HTR-8/SVneo (cell line): ENCODE measurements at regions not wholly inside any gene's neighbourhood (a gene's known extent, or its start where the extent isn't known, plus 50 kb on each side); places are given as distances from the start of the nearest gene placed in this dataset.
"Not testable (repeated sequence)": the region's sequence is repeated elsewhere in the genome, so short reads cannot be mapped to it uniquely, and the experiment has no call there.

Experiments
- DNase-seq: peaks from one replicate; pipeline ENCODE4 v3.0.0; 2011; ENCODE audit warnings: low spot score, mixed read lengths; ENCODE audit not compliant: insufficient read length
- FAIRE-seq: peaks from 2 replicates; lab custom pipeline; 2011; peaks lifted over from hg19 to GRCh38; lab: Jason Lieb, UNC

DNA sequence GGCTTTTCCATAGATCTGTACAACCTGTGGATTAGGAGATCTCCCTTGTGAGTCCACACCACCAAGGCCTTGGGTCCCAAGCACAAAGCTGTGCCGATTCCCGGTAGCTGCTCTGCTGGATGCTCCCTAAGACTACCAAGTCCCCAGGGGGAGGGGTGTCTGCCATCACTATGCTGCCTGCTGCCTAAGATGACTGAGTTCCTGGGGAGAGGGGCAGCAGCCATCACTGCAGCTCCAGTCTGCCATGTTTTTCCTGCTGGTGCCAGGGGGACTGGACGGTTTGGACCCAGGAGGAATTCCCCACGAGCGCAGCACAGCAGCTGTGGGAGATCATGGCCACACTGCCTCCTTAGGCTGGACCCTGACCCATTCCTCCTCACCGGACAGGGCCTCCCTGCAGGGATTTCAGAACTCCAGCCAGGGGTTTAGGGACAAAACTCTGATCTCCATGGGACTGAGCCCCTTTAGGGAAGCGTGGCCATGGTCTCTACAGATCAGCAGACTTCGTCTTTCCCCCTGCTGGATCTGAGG lies 1049.8 kb downstream of the SORCS1 start:
- DNase-seq (no peak), FAIRE-seq (no peak)

DNA sequence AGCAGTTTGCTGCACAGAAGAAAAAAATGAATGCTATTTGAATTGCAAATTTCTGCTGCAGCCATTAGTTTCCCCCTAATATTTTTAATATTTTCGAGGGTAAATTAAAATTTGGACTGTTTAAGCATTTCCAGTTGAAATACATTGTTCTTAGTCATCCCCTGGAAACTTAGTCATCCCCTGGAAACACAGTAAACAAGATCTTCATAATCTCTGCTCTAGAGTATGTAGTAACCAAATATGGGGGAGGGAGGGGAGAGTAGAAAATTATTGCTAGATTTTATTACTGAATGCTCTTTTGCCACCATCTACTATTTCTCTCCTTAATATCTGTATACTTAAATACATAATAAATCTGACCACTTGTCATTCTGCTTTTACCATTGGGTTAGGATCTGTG lies 1053.3 kb downstream of the SORCS1 start:
- no peak for FAIRE-seq
- DNase-seq, result no peak

DNA sequence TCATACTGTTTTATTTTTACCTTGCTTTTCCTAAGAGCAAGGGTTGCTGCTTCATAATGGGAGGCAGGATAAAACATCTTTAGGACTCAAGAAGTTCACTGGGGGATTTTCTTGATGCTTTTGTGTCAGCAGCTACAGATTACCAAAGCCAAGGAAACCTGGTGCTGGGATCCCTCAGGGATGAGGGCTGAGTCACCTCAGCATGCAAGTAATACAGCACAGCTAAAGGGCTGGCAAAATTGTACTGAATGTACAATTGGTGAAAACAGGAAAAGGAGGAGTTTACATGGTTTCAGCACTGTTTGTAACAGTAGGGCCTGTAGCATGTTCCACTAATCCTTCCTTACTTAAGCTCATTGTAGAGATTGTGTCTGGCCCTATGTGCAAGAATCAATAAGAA lies 1056.8 kb downstream of the SORCS1 start:
- FAIRE-seq (no peak), DNase-seq (no peak)

DNA sequence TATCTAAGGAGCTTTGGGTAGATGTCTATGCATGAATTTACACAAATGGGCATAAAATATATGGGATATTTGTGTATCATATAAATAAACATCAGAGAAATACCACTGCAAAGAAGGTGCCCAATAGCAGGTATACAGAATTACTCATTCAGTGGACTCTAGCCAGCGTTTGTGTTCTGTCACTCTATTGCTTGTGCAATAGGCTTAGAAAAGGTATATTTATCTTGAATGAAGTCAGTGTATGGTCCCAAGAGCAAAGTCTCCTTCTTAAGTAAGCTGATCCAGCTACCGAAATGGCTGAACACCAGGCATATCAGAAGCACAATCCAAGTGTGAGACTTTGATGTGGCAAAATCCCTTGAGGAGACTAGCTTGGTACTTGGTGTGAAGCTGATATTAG lies 1058.4 kb downstream of the SORCS1 start:
- no peak for FAIRE-seq
- DNase-seq, result no peak

DNA sequence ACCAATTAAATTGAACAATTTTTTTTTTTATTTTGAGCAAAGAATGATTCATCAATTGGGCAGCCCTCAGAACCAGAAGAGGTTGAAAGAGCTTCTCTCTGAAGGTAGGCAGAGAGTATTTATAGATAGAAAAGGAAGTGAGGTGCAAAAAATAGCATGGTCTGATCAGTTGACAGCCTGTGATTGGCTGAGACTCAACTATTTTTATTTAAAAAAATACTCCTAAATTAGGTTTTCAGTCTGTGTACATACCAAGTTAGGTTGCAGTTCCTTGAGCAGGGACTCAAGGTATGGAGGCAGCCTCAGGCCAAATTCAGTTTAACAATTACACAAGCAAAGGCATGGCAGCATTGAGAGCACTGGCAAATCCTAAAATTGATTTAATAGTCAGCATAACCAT lies 1074.7 kb downstream of the SORCS1 start:
- FAIRE-seq, result no peak
- no peak for DNase-seq

DNA sequence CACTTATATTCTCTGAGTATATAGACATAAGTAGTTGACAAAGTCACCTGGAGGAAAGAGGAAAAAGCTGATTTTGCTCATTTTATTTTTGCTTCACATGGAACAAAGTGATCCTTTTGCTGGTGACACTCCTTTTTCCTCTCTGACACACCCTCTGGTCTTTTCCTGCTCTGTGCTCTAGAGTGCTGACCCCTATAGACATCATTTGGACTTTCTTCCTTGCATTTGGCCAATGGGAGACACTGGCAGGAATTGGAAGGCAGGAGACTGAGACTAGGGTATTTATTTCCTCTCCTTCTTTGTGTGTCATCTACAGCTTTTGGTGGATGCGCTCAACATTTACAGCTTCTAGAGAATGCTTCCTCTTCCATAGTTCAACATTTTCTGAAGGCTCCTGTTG lies 1078.1 kb downstream of the SORCS1 start:
- no peak for DNase-seq

DNA sequence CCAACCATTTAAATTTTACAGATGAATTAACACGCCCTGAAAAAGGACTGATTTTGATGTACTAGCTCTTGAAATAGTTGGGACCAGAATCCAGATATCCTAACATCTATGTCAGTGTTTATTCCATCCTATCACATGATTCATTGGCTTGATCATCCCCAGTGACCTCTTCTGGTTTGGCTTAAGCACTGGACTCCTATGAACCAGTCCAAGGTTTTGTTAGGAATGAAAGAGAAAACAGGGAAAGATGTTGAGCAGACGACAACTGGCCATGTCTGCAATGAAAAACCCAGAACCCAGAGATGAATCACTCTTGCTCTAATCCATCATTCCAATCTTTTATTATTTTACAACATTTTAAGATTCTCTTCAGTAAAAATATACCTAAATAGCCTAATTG lies 1080.9 kb downstream of the SORCS1 start:
- FAIRE-seq, result no peak
- no peak for DNase-seq

More for the DNA sequence above, 1078.1 kb downstream of the SORCS1 start:
- no peak for FAIRE-seq

DNA sequence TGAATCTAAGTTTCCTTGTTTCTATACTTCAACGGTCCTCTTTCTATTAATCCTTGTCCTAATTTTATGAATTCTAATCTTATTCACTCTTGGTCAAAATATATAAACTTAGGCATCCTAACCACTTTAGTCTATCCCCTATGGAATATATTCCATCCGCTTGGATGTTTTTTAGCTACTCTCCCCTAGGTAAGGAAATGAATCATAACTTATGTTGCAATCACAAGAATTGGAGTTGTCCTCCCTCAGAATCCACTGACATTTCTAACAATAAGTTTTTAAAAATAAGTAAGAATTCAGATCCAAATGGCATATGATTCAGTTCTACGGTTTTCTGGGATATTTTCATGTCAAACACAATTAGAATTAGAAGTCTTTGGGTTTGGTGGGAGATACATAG lies 1081.6 kb downstream of the SORCS1 start:
- no peak for DNase-seq
- no peak for FAIRE-seq

DNA sequence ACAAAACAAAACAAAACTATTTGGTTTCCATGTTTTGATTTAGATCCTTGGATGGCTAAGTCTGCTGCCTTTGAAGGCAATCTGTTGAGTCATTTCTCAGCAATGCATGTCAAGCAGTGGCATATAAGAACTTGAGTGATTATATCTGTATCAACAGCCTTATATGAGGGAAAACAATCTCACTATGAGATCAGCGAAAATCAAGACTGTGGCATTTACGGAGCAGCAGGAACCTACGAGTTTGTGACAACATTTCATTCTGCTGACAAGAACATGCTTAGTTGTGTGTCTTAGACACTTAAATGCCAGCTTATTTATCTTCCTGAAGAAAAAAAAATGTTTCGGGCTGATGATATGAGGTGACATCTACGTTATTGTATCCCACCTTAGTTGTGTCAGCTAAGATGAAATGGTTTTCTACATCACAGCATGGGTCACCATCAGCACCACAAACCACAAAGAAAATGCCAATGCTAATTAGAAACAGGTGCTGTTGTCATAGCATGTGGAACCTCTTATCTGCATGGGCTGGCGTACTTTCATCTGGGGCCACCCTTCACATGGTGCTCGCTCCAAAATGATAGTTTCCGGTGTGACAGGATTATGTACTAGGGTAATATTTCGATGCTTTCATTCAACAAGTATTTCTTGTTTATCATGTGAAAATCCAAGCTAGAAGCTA lies 1085.5 kb downstream of the SORCS1 start:
- no peak for FAIRE-seq
- no peak for DNase-seq

DNA sequence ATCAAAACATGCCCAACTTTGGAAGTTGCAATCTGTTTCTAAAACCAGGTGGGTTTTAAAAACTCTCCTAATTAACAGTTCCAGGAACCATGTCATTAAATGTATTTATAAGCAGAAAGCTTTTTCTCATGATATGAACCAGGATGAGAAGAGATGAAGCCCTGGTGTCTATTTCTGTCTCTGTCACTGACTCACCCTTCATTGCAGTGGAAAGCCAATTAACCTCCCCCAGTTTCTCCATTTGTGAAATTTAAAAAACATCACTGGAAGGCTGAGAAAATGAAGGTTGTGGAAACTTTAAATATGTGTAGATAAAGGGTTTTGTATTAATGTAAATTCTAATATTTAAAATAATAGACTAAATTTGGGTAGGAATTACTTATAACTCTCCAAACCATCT lies 1088.0 kb downstream of the SORCS1 start:
- DNase-seq (no peak), FAIRE-seq (no peak)

DNA sequence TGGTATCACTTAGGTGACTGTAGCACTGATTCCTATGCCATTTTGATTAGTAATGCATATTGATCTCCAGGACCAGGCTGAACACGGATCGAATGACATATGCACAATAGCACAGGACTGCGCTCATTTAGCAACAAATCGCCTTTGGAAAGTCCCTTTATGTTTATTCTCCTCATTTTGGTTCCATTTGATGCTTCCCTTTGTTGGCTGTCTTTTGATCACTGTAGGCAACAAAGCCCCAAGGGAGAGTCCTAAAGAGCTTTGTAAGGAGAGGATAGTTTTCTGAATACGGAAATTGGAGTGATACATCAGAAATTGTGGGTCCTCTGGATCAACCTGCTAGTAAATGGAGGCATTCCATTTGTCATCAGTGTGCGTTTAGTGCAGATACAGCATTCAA lies 1111.4 kb downstream of the SORCS1 start:
- DNase-seq, result no peak
- no peak for FAIRE-seq

DNA sequence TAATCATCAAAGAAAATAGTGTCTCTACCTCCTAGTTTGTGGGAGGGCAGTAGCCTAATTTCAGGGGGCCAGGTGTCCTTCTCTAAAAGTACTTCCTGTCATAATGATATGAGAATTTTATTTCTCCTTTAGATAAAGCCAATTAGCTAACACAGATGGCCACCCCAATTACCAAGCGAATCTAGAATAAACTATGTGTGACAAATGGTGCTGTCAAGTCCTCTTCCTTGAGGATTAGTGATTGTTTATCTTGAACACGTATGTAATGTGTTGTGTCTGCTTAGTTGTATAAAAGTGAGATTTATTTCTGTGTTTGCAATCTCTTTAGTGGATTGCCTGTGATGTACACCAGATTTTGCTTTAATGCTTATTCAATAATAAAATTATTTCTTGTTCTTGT lies 1120.0 kb downstream of the SORCS1 start:
- FAIRE-seq (no peak), DNase-seq (no peak)

DNA sequence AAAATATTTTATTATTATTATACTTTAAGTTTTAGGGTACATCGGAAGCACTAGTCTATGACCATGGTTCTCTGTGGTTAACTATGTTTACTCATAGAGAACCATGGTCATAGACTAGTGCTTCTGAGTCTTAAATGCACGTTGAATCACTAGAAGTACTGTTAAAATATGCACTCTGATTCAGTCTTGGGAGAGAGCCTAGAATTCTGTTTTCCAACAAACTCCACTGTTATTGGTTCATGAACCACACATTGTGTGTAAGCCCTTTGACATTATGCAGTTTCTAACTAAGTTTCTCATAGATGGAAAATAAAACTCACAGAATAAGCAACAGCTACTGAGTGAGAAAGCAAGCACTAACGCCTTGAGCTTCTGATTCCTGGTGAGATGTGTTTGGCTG lies 1120.6 kb downstream of the SORCS1 start:
- no peak for DNase-seq

DNA sequence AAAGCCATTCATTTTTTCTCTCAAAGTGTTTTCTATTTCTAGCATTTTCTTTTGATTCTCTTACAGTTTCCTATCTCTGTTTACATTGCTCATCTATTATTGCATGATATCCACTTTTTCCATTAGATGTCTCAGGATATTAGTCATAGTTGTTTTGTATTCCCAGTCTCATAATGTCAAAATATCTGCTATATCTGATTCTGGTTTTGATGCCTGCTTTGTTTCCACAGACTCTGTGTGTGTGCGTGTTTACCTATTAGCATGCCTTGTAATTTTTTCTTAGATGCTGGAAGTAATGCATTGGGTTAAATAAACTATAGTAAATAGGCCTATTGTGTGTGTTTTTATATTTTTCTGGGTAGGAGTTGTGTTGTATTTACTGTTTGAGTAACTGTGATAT lies 1126.3 kb downstream of the SORCS1 start:
- no peak for FAIRE-seq

More for the DNA sequence above, 1120.6 kb downstream of the SORCS1 start:
- no peak for FAIRE-seq

DNA sequence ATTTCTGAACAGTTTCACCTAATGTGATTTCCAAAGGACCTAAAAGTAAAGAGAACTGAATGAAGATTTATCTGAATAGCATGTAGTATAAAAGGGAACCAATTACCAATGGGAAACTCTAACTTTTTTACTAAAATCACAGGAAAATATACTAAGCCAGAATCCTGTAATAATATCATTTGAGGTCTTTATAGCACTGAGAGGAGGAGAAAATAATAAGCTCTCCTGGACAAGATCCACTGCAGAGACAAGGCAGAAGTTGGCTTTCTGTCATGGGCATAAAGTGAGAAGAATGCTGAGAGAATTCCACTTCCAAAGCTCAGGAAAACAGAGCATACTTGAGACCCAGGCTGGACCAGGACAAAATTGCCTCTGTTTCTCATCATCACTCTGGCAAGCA lies 1131.4 kb downstream of the SORCS1 start:
- DNase-seq (no peak), FAIRE-seq (no peak)

More for the DNA sequence above, 1126.3 kb downstream of the SORCS1 start:
- DNase-seq, result no peak

DNA sequence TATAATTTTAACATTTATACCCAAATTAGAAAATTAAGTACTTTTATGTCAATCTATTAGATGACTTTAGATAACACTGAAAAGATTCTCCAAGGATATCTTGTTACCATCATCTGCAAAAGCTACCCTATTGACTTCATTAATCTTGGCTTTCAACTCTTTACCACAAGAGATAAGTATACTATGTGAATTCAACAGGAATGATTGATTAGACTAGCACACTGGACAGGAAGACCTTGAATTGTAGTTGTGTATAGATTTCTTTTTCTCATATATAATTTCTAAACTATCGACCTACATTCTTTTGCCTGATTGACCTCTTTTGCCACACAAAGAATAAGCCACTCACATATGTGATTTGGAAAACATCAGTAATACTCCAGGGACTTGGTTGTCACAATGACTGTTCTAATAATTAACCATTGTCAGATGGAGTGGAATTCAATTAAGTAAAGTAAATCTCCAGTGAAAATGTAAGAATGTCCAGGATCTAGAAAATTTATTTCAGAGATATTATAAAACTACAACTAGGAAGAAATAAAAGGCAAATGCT lies 1132.0 kb downstream of the SORCS1 start:
- FAIRE-seq (no peak), DNase-seq (no peak)

DNA sequence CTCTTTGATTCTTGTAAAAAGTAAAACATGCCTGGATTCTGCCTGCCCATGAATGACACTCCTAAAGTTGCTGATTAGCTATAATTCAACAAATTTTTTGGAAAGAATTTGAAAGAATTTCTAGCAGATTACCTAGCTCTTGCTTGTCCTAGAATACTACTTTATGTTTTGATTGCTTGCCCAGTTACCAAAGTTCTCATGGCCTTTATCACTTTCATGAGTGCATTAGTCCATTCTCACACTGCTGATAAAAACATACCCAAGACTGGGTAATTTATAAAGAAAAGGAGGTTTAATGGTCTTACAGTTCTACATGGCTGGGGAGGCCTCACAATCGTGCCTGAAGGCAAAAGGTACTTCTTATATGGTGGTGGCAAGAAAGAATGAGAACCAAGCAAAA lies 1137.3 kb downstream of the SORCS1 start:
- DNase-seq (no peak), FAIRE-seq (no peak)

DNA sequence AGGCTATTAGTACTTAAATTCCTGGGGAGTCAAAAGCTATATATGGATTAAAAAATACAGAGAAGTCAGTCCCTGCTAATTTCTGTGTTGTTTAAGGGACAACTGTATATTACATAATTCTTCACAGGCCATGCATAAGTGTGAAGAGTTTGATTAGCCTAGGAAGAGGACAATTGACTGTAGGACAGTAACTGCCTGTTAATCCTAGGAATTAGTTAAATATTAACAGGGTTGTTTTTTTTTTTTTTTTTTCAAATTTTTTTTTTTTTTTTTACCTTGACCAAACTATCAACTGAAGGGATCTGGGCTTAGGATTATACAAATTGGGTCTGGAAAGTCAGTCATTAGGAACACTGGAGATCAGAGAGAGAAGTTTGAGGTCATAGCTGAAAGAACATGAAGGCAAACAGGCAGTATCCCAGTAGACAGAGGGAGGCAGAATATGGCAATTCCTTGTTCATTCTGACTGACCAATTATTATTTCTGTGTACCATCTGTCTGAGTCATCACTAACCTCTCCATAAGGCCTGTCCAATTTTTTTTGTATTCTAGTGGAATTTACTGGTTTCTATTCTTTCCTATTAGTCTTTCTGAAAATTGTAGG lies 1139.2 kb downstream of the SORCS1 start:
- no peak for FAIRE-seq

DNA sequence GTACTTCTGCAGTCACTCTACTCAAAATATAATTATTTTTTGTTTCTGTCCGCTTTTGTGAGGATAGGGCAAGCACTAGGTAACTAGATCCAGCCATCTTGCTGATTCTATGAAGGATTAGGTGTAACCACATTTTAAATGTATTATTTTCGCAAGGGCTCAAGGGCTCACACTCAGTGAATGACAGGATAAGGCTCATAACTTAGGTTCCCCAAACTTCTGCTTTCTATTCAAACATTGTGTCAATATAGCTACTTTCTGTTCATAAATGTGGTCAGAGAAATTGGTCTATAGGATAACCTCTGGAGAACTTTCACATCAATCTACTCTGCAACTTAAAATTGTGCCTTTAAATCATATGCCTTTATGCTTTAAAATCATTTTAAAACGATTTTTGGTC lies 1141.2 kb downstream of the SORCS1 start:
- DNase-seq (no peak), FAIRE-seq (no peak)

More for the DNA sequence above, 1139.2 kb downstream of the SORCS1 start:
- DNase-seq, result no peak

DNA sequence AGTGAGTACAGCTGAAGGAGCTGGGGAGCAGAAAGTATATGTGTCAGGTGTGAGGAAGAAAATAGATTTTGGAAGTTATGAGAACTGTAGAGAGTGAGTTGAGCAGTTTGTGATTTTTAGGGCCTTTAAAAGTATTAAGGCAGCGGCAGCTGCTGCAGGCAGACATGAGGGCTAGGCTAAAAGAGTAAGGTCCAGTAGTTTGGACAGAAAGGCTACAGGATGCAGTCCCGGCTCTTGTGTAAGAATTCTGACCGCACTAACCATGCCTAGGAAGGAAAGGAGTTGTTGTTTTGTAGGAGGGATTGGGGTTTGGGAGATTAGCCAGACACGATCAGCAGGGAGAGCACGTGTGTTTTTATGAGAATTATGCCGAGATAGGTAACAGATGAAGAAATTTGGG lies 1144.9 kb downstream of the SORCS1 start:
- DNase-seq, FAIRE-seq: not testable (repeated sequence)

DNA sequence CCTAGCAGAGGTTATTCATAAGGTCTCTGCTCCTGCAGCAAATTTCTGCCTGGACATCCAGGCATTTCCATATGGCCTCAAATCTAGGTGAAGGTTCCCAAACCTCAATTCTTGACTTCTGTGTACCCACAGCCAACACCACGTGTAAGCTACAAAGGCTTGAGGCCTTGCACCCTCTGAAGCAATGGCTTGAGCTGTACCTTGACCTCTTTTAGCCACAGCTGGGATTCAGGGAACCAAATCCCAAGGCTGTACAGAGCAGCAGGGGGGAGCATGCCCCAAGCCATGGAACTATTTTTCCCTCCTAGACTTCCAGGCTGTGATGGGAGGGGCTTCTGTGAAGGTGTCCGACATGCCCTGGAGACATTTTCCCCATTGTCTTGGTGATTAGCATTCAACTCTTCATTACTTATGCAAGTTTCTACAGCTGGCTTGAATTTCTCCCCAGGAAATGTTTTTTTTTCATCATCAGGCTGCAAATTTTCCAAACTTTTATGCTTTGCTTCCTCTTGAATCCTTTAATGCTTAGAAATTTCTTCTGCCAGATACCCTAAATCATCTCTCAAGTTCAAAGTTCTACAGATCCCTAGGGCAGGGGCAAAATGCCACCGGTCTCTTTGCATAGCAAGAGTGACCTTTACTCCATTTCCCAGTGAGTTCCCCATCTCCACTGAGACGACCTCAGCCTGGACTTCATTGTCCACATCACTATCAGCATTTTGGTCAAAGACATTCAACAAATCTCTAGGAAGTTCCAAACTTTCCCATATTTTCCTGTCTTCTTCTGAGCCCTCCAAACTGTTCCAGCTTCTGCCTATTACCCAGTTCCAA lies 1148.9 kb downstream of the SORCS1 start:
- not testable (repeated sequence) for DNase-seq, FAIRE-seq
